NK-92 (cell line): ENCODE measurements at regions not wholly inside any gene's neighbourhood (a gene's known extent, or its start where the extent isn't known, plus 50 kb on each side); places are given as distances from the start of the nearest gene placed in this dataset.
"Not testable (repeated sequence)": the region's sequence is repeated elsewhere in the genome, so short reads cannot be mapped to it uniquely, and the experiment has no call there.

Source experiments
- DNase-seq: peaks from one replicate; lab custom pipeline; 2025; ENCODE audit not compliant: unreplicated experiment; lab: John Stamatoyannopoulos, UW

DNA sequence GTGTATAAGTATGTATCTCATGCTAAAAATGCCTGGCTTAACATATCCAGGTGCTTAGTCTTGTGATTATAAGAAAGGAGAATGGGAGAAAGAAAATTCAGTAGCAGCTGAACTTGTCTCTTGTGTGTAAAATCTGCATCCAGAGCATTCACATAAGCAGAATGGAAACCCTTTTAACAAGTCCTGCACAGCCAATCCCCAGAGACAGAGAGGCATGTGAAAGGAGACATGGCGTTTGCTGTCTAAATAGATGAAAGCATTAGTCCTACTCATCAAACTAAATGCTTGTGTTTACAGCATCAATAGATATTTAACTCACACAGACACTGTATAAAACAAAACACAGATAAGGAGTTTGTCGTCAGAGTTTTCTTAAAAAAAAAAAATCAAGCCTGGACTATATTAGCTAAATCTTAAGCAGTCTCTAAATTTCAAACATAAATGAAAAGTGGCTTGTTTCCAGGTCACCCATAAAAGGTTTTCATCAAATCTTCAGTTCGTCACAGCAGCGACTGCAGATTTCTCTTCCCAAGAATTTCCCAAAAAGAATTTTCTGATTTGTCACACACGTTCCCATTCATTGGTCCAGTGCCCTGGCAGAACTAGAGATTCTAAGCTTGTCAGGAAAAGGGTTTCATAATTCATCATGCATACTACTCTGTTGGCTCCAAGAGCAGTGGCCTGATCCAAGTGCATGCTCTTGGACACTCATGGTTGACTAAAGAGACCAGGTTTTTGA, 249.2 kb downstream of the BTG1 start:
- DNase-seq = no peak

DNA sequence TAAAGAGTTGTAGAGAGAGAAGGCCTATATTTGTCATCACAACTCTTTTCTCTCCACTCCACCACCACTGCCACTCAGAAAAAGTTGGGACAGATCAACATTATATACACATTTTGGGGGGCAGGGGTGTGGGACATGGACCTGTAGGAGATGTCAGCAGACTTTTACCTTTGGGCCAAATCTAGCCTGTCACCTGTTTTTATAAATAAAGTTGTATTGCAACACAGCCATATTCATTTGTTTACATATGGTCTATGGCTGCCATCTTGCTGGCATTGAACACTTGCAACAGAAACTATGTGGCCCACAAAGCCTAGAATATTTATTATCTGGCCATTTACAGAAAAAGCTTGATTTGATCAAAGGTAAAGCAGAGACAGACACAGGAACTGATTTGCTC, 250.7 kb downstream of the BTG1 start:
- DNase-seq = no peak

DNA sequence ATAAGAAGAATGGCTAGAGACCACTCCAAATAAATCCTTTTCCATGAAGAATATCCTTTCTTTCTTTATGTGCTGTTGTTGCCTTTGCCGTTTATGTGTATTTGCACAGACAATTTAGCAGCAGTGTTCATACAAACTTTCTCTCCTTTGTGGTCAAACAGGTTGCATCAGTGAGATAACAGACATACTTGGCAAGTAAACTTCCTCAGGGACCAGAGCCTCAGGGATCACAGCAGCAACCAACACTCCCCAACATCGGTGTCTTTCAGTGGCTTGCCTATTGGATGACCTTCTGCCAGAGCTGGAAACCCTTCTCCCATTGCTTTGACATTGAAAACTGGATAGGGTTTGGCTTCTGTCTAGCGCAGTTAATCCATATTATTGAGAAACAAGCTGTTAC, 252.2 kb downstream of the BTG1 start:
- DNase-seq = no peak

DNA sequence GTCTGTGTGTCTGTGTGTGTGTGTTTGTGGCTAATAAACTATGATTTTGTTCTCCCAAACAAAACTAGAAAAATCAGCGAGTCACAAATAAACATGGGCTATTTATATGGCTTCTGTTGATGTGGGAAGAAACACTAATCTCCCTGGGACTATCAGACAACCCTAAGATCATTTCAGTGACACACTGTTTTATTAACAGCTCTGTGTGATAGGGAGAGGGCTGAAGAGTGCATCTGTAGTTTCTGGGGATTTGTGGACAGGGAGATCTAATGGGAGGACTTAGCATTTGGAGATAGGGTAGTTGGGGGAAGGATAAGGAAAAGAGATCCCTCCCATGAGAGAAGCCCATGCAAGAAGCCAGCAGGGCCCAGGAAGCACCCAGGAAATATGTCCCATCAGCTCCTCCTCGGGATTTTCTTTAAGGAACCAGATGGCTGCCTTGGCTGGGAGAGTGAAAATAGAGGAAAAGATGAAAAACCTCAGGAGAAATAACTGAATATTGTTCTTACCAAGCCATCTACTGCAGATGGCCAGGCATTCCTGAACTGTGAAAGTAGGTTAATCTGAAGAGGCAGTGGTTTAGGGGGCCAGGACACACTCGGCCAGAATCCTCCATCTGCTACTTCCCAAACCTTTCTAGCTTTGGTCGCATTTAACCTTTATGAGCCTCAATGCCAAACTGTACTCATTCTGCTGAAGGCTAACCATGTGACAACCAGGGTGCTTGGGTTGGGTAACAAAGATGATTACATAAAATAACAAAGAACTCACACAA, 253.4 kb downstream of the BTG1 start:
- DNase-seq = no peak

DNA sequence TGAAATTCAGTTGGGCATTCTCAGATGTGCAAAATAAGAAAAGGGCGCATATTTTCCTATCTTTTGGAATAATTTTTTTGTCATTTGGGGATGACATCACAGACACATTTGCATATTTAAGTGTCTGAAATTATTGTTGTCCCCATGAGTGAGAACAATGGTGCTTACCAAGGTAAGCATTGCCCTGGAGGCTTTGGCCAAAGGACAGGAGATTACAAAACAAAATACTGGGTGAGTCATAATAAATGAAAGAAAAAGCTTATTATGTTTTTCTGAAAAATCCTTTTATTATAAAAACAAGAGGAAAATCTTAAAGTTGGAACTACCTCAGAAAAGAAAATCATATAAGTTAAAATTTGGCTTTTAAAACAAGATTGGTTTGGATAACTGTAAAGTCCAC, 254.9 kb downstream of the BTG1 start:
- DNase-seq = no peak

DNA sequence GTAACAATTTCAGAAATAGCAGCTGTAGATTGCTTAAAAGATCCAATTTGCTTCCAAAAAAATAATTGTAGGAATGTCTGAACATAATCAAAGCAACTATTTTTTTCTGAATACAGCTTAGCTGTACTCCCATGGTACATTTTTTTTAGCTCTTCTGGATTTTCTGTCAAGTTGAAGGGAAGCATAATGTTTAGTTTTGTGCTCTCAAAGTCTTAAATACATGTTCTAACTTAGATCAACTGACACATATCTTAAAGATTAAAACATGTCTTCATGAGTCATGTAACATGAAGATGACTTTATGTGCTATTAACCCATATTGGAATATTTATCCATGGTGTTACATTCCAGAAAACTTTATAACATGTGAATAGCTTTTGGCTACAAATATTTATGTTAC, 255.7 kb downstream of the BTG1 start:
- DNase-seq = no peak

DNA sequence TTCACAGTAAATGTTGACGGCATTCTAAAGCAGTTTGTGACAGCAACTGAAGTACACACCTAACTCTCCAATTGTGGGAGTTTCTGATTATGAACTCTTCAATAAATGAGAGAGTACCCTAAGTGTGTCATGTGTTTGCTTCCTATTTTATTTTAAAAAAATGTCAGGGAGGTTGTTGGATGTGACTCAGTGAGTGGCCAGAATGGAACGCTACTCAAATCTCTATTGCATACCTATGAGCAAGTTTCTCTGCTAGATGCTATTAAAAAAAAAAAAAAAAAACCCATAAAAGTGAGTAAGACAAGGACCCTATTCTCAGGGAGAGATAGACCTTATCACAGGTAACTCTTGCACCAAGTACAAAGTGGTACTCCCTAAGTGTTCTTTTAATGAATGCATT, 256.6 kb downstream of the BTG1 start:
- DNase-seq = no peak

GRCh38 chr12:91887957-91888356, 257.7 kb downstream of the BTG1 start:
- no peak for DNase-seq

DNA sequence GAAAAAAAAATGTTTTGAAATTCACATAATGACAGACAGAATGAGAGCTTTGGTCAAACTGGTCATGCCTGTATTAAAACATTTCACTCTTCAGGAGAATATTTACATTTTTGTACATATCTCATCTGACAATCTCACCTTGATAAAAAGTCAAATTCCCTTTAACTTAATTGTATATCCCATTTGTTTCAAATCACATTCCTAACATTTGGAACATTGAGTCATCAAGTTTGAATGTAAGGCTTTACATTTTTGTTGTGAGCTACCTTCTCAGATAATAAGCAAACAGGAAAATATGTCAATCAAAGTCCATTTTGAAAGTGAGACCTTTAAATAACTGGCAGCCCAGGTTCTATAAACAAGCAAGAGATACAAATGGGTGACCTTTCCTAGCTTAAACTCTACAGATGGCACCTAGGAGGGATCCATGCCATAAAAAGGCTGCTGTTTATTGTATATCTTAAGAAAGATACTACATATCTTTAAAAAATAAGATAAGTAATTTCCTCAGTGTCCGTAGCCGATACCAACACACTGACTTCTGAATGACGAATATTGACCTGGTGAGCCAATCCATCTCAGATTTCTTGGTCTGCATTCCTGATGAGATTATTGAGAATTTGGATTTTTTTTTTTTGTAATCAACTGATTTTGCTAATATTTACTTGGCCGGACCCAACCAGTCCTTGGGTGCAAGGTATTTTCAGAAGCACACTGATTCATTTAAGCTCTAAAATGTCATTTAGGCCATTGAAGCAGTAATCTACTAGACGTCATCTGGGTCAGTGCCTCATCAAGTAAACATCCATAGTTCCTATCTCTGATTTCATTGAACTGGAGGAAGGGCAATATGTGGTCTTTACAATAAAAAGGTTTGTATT, 259.6 kb downstream of the BTG1 start:
- no peak for DNase-seq

- DNase-seq = no peak
These were observed 261.4 kb downstream of the BTG1 start for GRCh38 chr12:91884230-91884629.

- no peak for DNase-seq
These were observed 261.8 kb downstream of the BTG1 start for GRCh38 chr12:91883811-91884210.

- no peak for DNase-seq
These were observed 262.7 kb downstream of the BTG1 start for GRCh38 chr12:91882910-91883309.

DNA sequence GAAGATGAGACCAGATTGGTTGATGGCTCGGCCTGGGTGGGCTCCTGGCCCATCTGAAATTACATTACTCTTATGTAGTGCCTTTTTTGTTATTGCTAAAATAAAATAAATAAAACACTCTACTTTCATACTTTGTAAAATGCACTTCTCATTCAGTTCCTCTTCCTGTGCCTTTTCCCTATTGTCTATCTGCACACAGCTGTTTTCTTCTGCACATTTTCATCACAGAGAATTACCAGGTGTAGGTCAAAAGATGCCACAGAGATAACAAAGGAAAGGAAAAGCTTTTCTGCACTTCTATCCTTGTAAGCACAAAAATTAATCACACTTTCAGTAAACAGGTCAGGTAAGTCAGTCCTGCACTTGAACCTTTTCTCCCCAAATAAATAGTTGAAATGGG, 265.1 kb downstream of the BTG1 start:
- no peak for DNase-seq

- no peak for DNase-seq
These were observed 268.0 kb downstream of the BTG1 start for GRCh38 chr12:91877456-91878235.

DNA sequence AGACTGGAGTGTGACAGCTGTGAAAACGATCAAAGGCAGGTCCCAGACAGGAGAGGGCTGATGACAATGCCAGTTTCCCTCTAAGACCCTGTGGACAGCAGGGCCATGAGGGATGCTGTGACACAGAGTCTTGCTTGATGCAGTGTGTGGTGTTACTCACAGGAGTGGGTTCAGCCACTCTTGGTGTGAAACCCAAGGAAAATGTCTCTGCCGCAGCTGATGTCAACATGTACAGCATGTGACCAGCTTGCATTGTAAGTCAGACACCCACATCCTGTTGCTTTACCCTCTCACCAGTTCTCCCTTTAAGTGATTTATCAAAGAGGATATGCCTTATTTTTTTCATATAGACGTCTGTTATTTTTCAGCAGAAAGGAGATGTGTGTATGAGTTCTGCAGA, 268.6 kb downstream of the BTG1 start:
- DNase-seq = peak; percentile 42

GRCh38 chr12:91875671-91876070, 270.0 kb downstream of the BTG1 start:
- DNase-seq = not testable (repeated sequence)

DNA sequence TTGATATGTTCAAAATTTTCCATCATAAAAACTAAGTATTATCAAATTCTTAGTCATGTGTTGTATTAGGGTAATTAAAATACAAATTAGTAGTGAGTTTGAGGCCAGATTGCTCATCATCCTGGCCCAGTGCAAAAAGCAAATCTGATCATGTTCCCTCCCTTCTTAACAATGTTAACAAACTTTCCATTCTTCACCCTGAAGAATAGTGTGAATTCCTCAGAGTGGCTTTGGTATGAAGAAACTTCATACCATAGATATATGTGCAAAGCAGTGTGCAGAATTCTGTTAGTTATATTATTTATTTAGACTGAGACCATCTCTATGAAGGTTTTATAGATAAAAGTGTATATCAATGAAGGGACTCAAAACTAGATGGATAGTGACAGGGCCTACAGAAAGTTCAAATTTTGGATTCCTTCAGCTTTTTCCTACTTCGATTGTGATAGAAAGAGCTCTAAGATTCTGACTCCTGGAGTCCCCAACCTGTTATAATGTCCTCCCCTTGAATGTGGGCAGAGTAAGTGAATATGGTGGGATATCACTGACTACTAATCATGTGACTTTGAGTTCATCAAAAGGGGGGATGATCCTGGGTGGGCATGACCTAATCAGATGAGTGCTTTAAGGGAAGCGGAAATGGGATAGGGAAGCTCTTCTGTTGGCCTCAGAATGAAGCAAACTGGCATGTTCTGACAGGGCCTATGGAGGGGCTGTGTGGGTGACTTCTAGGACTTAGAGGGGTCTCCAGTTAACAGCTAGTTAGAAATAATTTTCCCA, 271.4 kb downstream of the BTG1 start:
- DNase-seq = no peak

- DNase-seq = no peak
These were observed 273.9 kb downstream of the BTG1 start for GRCh38 chr12:91871751-91872150.

DNA sequence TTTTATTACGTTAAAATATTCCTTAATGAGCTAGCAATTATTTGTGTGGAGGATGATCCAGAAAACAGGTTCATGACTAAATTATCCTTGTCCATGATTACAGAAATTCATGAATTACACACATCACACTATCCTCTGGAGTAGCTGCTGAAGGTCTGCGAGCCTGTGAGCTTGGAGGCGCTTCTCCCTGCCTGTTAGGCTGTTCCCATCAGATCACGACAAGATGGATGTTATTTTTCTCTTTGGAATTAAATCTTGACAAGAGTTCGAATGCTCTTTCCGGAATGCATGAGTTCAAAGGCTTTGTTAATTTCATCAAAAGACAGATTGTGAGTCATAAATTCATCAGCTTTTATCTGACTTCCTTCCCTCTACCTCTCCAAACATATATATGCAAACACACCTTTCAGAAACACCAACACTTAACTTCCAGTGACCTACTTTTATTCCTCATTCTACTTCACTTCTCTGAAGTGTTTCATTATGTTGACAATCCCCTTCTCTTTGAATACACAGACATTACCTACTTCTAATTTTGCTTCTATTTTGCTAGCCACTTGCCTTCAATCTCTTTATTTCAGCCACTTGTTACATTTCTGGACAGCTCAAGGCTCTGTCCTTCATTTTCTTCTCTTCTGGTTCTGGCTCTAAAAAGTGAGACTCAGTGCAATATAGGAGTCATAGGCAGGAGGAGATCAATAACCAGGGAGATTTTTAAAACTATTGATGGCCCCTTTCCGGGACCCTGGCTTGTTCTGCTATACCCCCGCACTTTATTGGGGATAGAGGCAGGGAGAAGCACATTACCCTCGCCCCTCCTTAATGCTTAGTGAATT, 274.6 kb downstream of the BTG1 start:
- DNase-seq = no peak
